ENCODE measurements at regions not wholly inside any gene's neighbourhood (a gene's known extent, or its start where the extent isn't known, plus 50 kb on each side); places are given as distances from the start of the nearest gene placed in this dataset.

DNA sequence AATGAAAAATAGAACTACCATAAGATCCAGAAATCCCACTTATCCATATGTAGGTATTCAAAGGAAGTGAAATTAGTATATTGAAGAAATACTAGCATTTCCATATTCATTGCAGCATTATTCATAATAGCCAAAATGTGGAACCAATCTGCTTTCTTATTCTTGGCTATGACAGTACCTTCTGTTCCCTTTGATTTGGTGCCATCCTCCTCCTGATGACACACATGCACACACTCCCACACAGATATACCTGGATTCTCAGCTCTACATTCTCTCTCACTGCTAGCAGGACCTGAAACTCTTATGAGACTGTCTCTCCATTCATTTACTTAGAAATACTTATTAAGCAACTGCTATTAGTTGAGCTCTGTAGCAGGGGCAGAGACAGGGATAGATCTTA is 582.6 kb upstream of the TENM4 start:
- TF ChIP-seq, protein P1, sequence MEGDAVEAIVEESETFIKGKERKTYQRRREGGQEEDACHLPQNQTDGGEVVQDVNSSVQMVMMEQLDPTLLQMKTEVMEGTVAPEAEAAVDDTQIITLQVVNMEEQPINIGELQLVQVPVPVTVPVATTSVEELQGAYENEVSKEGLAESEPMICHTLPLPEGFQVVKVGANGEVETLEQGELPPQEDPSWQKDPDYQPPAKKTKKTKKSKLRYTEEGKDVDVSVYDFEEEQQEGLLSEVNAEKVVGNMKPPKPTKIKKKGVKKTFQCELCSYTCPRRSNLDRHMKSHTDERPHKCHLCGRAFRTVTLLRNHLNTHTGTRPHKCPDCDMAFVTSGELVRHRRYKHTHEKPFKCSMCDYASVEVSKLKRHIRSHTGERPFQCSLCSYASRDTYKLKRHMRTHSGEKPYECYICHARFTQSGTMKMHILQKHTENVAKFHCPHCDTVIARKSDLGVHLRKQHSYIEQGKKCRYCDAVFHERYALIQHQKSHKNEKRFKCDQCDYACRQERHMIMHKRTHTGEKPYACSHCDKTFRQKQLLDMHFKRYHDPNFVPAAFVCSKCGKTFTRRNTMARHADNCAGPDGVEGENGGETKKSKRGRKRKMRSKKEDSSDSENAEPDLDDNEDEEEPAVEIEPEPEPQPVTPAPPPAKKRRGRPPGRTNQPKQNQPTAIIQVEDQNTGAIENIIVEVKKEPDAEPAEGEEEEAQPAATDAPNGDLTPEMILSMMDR (IDR thresholded peaks at IDR 0.05; ENCODE audit: insufficient read depth, missing control alignments), result no peak
- no peak for FAIRE-seq
- no peak for DNase-seq (ENCODE audit: insufficient read length, low spot score)

DNA sequence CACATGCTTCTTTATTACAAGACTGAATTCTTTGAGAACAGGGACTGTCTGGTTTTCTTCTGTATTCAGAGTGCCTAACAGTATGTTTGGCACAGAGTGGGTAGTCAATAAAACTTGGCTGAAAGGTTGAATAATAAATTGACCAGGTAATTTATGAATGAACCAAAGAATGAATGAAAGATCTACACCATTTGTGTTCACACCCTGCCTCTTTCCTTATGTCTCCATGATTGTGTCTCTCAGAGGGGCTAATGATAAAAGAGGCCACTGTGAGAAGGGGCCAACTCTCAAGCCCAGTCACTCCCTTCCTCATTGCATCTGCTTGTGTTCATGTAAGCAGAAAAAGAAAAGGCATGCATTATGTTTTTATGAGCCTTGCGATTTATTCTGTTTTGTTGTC is 569.7 kb upstream of the TENM4 start:
- DNase-seq (ENCODE audit: insufficient read length, low spot score) (no peak), FAIRE-seq (no peak)
- TF ChIP-seq, protein P1 (IDR thresholded peaks at IDR 0.05; ENCODE audit: insufficient read depth, missing control alignments), result no peak

DNA sequence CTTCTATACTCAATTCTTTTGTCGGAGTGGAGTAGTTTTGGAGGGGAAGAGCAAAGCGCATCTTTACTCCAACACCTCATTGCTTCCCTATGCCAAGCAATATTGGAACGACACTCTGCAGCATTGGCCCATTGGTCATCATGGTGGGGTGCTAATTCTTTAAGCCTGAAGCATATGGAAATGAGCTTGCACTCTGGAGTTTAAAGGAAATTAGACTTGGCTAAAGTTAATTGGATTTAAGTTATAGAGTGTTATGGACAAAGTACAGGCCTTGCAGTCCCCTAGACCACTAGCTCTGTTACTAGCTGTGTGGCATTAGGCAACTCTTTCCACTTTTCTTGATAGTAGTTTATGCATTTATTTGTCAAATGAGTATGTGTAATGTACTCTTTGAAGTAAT is 568.3 kb upstream of the TENM4 start:
- FAIRE-seq, result no peak
- DNase-seq (ENCODE audit: insufficient read length, low spot score), result no peak
- TF ChIP-seq, protein P1 (IDR thresholded peaks at IDR 0.05; ENCODE audit: insufficient read depth, missing control alignments), result no peak

DNA sequence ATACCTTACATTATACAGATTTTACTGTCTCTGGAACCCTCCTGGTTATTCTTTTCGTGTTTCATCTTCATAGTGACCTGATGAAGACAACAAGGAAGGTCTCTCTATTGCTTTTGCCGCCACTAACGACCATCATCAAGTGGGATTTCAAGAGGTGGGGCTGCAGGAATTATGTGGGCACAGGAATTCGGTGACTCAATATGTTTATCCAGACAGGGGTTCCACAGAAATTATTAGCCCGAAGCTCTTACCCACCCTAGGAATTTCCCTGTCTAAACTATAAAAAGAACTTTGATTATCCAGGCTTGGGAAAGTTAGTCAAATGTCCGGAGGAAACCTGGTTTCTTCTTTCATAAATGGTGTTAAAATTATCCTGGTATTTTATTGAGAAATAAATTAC is 566.8 kb upstream of the TENM4 start:
- TF ChIP-seq, protein P1 (IDR thresholded peaks at IDR 0.05; ENCODE audit: insufficient read depth, missing control alignments), result no peak
- FAIRE-seq (no peak), DNase-seq (ENCODE audit: insufficient read length, low spot score) (no peak)

DNA sequence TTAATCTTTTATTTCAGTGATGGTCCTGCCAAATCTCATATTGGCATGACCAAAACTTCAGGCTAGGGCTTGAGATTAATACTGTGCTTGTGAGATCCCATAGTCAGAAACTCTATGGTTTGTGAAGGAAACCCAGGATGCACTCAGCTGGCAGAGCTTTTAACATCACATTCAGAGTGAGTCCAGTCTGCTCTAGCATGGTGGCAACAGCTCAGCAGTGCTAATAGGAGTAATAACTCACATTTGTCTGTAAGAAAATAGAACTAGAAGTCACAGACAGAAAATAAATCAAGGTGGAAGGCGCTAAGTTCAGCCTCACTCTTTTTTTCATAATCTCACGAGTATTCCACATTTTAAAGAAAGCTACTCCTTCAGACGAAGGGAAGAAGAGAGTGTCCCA is 549.3 kb upstream of the TENM4 start:
- DNase-seq (ENCODE audit: insufficient read length, low spot score) (no peak), FAIRE-seq (no peak)
- TF ChIP-seq, protein P1 (IDR thresholded peaks at IDR 0.05; ENCODE audit: insufficient read depth, missing control alignments), result no peak

DNA sequence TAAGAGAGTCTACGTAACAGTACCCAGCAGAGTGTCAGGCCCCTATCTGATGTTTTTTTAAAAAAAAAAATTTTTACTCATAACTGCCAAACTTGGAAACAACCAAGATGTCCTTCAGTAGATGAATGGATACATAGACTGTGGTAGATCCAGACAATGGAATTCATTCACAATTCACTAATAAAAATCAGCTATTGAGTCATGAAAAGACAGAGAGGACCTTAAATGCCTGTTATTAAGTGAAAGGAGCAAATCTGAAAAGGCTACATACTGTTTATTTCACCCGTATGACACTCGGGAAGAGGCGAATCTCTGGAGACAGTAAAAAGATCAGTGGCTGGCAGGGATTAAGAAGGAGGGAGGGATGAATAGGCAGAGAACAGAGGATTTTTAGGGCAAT is 541.4 kb upstream of the TENM4 start:
- TF ChIP-seq, protein P1 (IDR thresholded peaks at IDR 0.05; ENCODE audit: insufficient read depth, missing control alignments), result no peak
- no peak for DNase-seq (ENCODE audit: insufficient read length, low spot score)
- no peak for FAIRE-seq

DNA sequence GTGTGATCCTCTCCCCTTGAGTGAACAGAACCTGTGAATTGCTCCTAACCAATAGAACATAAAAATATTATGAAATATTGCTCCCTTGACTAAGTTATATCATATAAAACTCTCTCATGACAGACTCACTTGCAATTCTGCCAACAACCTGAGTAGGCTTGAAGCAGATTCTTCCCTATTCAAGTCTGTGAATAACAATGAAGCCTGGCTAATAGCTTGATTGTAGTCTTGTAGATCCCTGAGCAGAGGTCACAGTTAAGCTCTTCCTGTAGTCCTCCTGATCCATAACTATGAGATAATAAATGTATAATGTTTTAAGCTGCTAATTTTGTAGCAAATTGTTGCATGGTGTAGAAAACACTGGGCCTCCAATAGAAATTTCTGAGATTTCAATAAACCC is 540.1 kb upstream of the TENM4 start:
- FAIRE-seq, result no peak
- DNase-seq (ENCODE audit: insufficient read length, low spot score), result no peak
- TF ChIP-seq, protein P1 (IDR thresholded peaks at IDR 0.05; ENCODE audit: insufficient read depth, missing control alignments), result no peak
